Loucy (cell line): ENCODE measurements at regions not wholly inside any gene's neighbourhood (a gene's known extent, or its start where the extent isn't known, plus 50 kb on each side); places are given as distances from the start of the nearest gene placed in this dataset.

Experiments used
- EZH2phosphoT487 ChIP-seq: fragments of 200-600 bp; IDR thresholded peaks from 2 replicates; pipeline ENCODE4 v1.6.1; 2018; ENCODE audit warnings: antibody characterized with exemption, mild to moderate bottlenecking, moderate library complexity, borderline replicate concordance
- TF ChIP-seq, protein P1 (sequence below): fragments of 200-600 bp; sonication (generic); conservative IDR thresholded peaks from 2 replicates; pipeline ENCODE4 v1.5.1; 2014; ENCODE audit warnings: mild to moderate bottlenecking, antibody characterized with exemption, low read length

DNA sequence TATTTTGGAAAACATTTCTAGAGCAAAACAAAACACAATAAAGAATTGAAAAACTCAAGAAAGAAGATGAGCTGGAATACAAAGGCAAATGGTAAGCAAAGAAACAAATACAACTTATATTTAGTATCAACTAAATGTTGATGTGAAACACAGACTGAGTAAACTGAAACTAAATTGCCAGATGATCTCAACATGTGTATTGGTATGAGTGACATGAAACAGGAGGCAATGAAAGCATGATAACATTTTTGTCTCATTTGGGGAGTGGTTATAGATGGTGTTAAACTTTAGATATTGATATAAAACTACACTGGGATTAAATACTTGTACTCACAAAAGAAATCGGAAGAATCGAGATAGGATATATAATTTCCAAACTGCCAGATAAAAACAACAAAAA, 805.6 kb upstream of the CXADR start:
- TF ChIP-seq, protein P1, sequence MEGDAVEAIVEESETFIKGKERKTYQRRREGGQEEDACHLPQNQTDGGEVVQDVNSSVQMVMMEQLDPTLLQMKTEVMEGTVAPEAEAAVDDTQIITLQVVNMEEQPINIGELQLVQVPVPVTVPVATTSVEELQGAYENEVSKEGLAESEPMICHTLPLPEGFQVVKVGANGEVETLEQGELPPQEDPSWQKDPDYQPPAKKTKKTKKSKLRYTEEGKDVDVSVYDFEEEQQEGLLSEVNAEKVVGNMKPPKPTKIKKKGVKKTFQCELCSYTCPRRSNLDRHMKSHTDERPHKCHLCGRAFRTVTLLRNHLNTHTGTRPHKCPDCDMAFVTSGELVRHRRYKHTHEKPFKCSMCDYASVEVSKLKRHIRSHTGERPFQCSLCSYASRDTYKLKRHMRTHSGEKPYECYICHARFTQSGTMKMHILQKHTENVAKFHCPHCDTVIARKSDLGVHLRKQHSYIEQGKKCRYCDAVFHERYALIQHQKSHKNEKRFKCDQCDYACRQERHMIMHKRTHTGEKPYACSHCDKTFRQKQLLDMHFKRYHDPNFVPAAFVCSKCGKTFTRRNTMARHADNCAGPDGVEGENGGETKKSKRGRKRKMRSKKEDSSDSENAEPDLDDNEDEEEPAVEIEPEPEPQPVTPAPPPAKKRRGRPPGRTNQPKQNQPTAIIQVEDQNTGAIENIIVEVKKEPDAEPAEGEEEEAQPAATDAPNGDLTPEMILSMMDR, result no peak
- no peak for TF ChIP-seq EZH2phosphoT487
